GM10266 (cell line): ENCODE measurements at regions not wholly inside any gene's neighbourhood (a gene's known extent, or its start where the extent isn't known, plus 50 kb on each side); places are given as distances from the start of the nearest gene placed in this dataset.

ENCODE experiments used
- DNase-seq: peaks from one replicate; pipeline ENCODE4 v3.0.0; 2012; ENCODE audit errors: extremely low spot score
- TF ChIP-seq, protein P1 (sequence below): IDR thresholded peaks from 2 replicates; pipeline ENCODE4 v1.5.1; 2012; ENCODE audit warnings: mild to moderate bottlenecking, low read depth; ENCODE audit not compliant: control insufficient read depth, insufficient read depth; ENCODE audit errors: missing control alignments

DNA sequence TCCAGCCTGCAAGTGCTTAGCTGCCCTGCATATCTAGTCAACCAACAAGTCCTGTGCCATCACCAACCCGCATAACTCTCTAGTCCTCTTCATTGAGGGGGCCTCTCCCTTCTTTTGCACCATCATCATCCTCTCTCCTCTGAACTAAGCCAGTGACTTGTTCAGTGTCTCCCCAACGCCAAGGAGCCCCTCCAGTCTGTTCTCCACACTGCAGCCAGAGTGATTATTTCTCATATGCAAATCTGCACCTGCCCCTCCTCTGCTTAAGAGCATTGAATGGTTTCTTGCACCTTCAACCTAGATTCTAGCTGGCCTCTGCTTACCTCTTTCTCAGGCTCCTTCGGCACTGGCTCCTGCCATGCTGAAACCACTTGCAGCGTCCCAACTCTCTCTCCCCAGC, 141.8 kb downstream of the FAM161A start:
- DNase-seq: no peak
- TF ChIP-seq, protein P1, sequence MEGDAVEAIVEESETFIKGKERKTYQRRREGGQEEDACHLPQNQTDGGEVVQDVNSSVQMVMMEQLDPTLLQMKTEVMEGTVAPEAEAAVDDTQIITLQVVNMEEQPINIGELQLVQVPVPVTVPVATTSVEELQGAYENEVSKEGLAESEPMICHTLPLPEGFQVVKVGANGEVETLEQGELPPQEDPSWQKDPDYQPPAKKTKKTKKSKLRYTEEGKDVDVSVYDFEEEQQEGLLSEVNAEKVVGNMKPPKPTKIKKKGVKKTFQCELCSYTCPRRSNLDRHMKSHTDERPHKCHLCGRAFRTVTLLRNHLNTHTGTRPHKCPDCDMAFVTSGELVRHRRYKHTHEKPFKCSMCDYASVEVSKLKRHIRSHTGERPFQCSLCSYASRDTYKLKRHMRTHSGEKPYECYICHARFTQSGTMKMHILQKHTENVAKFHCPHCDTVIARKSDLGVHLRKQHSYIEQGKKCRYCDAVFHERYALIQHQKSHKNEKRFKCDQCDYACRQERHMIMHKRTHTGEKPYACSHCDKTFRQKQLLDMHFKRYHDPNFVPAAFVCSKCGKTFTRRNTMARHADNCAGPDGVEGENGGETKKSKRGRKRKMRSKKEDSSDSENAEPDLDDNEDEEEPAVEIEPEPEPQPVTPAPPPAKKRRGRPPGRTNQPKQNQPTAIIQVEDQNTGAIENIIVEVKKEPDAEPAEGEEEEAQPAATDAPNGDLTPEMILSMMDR: no peak

DNA sequence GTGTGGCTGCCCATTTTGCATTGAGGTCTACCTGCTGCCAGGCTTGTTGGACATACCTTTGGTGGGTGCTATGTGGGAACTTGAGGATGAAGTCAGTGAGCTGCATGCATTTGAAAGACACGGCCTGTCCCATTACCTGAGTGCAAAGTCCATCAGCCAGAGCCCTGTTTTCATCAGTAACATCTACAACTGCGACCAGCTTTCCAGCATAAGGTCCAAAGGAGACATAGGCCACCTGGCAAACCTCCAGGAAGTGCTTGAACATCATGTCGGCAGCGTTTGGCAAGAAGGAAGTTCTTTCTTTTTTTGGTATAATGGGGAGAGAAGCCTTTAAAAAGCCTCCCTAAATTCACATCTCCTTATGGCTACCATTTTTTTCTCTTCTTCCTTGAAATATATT, 143.1 kb downstream of the FAM161A start:
- TF ChIP-seq, protein P1: no peak
- no peak for DNase-seq

DNA sequence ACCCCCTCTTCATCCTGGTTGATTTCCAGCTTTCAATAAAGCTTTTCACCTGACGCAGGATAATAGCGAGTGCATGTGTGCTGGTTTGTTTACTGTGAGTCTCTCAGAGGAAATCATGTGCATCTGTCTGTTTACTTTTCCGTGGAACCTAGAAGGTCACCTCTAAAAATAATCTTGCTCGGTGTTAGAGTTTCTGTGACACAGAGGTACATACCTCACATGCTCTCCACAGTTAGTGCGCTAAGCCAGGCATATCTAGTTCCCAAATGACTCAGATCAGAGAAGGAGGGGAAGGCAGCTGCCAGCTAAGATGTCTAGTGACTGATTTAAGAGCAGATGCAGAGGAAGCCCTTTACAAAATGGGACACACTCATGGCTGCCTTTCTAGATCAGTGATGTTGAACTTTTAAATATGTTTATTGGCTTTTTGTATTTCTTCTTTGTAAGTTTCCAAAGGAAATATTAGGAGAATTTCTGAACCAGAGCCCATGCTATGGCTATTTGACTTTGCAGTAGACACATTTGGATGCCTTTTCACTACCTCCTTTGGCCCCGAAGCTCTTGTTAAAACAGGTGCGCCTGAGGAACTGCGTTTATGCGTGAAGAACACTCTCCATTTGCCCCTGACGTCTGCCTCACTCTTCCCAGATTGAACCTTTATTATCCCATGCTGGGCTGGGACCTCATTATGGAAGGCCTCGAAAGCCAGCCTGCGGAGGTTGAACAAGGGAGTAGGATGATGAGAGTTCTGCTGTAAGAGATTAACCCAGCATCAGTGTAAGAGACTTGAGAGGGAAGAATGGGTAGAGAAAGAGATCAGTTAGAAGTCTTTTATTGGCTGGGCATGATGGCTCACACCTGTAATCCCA, 145.6 kb downstream of the FAM161A start:
- TF ChIP-seq, protein P1: no peak

DNA sequence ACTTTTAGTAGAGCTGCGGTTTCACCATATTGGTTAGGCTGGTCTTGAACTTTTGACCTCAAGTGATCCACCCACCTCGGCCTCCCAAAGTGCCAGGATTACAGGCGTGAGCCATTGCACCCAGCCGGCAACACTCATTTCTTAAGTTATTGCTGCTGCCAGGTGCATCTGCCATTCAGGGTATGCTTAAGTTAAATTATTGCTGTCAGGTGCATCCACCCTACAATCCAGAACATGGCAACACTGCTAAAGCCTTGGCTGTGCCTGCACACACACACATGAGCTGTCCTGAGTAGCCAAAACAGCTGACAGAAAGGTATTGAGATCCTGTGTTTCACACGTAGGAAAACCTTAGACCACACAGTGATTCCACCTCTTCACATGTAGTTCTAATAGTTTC, 148.2 kb downstream of the FAM161A start:
- TF ChIP-seq, protein P1: no peak
- DNase-seq: no peak

More for the DNA sequence above, 145.6 kb downstream of the FAM161A start:
- peak; percentile 76 for DNase-seq

DNA sequence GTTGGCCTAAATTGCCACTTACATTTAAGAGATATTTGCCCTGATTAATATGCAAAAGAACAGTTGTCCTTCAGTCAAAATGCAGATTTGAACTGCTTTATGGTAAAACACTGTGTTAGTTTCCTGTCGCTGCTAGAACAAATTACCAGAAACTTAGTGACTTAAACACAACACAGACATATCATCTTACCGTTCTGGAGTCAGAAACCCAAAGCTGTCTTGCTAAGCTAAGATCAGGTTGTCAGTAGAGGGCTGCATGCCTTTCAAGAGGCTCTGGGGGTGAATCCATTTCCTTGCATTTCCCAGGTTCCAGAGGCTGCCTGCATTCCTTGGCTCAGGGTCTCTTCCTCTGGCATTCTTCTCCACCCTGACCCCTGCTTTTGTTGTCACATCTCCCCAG, 149.5 kb downstream of the FAM161A start:
- TF ChIP-seq, protein P1: no peak
- DNase-seq: no peak

DNA sequence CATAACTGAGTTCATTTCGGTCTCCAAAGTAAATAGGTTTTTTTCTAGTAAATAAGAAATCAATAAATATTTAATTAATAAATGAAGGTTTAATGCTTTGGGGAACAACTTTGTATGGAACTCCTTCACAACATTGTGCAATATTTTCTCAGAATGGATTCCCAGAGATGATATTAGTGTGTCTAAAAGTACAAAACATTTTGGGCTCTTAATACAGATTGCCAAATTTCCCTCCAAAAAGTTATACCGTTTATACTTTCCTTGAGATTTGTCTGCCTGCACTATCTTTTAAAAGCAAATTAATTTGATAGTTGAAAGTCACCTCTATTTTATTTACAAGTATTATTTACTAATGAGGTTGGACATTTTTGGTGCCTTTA, 151.8 kb downstream of the FAM161A start:
- TF ChIP-seq, protein P1: no peak
- DNase-seq: no peak

DNA sequence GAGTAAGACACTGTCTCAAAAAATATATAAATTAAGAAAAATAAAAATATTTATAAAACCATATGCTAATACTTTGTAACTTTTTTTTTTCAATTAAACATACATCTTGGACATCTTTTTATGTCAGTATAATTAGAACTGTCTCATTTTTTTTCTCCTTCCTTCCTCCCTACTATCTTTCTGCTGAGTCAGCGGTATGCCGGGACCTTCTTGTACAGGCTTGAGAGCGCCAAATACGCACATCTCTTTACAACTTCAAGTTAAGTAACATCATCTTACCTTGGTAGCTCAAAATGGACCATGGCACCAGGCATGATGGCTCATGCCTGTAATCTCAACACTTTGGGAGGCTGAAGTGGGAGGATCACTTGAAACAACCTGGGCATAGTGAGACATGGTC, 153.4 kb downstream of the FAM161A start:
- no peak for DNase-seq
- TF ChIP-seq, protein P1: no peak
